Tongue (tissue), 1 donor: ENCODE measurements at regions not wholly inside any gene's neighbourhood (a gene's known extent, or its start where the extent isn't known, plus 50 kb on each side); places are given as distances from the start of the nearest gene placed in this dataset.

Source experiments
- DNase-seq: peaks from one replicate; pipeline ENCODE4 v3.0.0-alpha.2; 2015

GRCh38 chr2:19542796-19543662, 184.6 kb upstream of the OSR1 start:
- no peak for DNase-seq

GRCh38 chr2:19541884-19542283, 183.5 kb upstream of the OSR1 start:
- no peak for DNase-seq

GRCh38 chr2:19540739-19541525, 182.5 kb upstream of the OSR1 start:
- no peak for DNase-seq

- DNase-seq: no peak
Observed at GRCh38 chr2:19538411-19538963, 180.1 kb upstream of the OSR1 start.

- no peak for DNase-seq
Observed at GRCh38 chr2:19536136-19536535, 177.7 kb upstream of the OSR1 start.

- no peak for DNase-seq
Observed at GRCh38 chr2:19532547-19533196, 174.2 kb upstream of the OSR1 start.

GRCh38 chr2:19529677-19530076, 171.3 kb upstream of the OSR1 start:
- DNase-seq: no peak

GRCh38 chr2:19527771-19528170, 169.3 kb upstream of the OSR1 start:
- no peak for DNase-seq

GRCh38 chr2:19525313-19525712, 166.9 kb upstream of the OSR1 start:
- DNase-seq: no peak

- no peak for DNase-seq
Observed at GRCh38 chr2:19519045-19519444, 160.6 kb upstream of the OSR1 start.

- DNase-seq: no peak
Observed at GRCh38 chr2:19507137-19507536, 148.7 kb upstream of the OSR1 start.

GRCh38 chr2:19505199-19506136, 147.0 kb upstream of the OSR1 start:
- DNase-seq: no peak

GRCh38 chr2:19504400-19505198, 146.2 kb upstream of the OSR1 start:
- peak; percentile 5 for DNase-seq

- no peak for DNase-seq
Observed at GRCh38 chr2:19503915-19504314, 145.5 kb upstream of the OSR1 start.

- DNase-seq: no peak
Observed at GRCh38 chr2:19503406-19503805, 145.0 kb upstream of the OSR1 start.

GRCh38 chr2:19500126-19500525, 141.7 kb upstream of the OSR1 start:
- DNase-seq: no peak

GRCh38 chr2:19496646-19497045, 138.2 kb upstream of the OSR1 start:
- DNase-seq: no peak

- no peak for DNase-seq
Observed at GRCh38 chr2:19494241-19494640, 135.8 kb upstream of the OSR1 start.

- no peak for DNase-seq
Observed at GRCh38 chr2:19491796-19492195, 133.4 kb upstream of the OSR1 start.

GRCh38 chr2:19490846-19491435, 132.5 kb upstream of the OSR1 start:
- peak; percentile 74 for DNase-seq
